NK-92 treated with Interleukin-12 subunit alpha and Interleukin-12 subunit beta, amount 100 ng/mL, for 24 hours (cell line): ENCODE measurements at regions not wholly inside any gene's neighbourhood (a gene's known extent, or its start where the extent isn't known, plus 50 kb on each side); places are given as distances from the start of the nearest gene placed in this dataset.

Experiments used
- DNase-seq: peaks from one replicate; lab custom pipeline; 2025; lab: John Stamatoyannopoulos, UW

GRCh38 chr6:105850261-105851112, 235.6 kb upstream of the PRDM1 start:
- DNase-seq: no peak

DNA sequence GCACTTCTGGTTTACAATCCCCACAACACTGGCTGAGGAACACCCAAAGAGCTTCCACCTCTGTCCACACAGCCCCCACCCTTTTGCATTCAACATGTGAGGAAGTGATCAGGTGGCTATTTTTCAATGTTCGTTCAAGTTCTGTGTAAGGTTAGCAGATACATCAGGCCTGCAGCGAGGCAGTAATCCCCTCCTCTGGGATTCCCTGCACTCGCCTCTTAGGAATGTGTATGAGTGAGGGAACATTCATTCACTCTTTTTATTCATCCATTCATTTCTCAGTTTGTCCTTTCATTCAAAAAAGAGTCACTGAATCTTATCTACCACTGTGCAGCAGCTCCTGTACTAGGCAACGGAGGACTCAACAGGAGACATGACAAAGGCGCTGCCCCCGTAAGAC, 236.4 kb upstream of the PRDM1 start:
- DNase-seq: no peak

DNA sequence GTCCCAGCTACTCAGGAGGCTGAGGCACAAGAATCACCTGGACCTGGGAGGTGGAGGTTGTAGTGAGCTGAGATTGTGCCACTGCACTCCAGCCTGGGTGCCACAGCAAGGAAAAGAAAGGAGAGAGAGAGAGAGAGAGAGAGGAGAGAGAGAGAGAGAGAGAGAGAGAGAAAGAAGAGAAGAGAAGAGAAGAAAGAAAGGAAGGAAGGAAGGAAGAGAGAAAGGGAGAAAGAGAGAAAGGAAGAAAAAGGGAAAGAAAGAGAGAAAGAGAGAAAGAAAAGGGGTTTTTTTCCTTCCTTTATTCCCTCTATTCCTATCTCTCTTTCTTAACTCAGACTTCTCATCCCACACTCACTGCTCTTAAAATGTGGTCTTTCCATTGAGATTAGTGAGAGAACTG, 238.7 kb upstream of the PRDM1 start:
- no peak for DNase-seq

DNA sequence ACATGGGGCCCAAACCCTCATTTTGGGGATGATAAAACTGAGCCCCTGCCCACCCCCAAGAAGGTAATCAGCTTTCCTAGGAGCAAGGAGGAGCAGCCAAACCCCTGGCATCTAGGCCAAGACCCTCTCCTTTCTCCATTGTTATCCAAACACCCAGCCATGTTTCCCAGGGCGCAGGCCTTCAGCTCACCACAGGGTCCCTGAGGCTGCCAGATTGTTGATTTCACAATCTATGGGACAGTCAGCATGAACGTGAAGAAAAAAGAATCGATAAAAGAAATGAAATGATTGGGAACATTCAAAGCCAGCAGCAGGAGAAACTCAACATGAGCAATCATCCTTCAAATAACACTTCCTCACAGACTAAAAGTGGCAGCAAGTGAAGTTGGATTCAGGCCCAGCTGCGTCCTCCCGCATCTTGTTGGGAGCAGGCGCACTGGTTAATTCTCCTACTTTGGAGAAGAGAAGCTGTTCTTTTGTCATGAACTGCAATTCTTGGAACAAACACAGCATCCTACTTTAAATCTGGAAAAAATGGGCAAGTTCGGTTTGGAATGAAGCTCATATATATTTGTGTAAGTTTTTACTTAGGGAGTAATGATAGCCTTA, 241.8 kb upstream of the PRDM1 start:
- DNase-seq: no peak

DNA sequence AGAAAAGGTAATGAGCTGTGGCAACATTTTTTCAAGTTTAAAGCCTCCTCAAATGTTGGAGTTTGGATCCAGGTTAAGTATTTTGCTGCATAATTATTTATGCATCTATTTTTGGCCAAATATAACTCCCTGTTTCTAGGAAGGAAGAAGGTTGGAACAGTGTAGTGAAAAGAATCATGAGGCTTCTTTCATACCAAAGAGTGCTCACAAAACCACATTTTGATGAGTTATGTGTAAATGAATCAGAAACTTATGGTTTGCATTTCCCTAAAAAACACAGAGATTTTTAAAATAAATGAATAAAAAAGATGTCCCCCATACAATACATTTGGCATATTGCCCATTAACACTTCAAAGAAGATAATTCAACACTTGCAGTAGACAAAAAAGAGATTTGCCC, 246.9 kb upstream of the PRDM1 start:
- no peak for DNase-seq

DNA sequence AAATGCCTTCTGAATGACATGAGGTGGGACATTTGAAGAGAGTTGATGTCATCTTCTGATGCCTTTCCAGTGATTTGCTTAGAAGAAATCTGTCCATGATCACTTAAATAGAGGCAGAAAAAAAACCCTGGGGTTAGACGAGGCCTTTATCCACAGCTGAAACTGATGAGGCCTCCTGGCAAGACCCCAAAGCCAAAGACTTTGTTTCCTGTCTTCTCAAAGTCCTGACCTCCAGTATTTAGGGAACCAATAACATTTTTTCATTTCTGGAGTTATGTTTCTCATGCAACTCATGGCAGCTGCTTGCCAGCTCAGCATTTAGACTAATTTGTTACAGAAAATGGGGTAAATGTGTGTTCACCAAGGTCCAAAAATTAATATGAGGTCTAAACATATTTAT, 248.0 kb upstream of the PRDM1 start:
- DNase-seq: no peak

DNA sequence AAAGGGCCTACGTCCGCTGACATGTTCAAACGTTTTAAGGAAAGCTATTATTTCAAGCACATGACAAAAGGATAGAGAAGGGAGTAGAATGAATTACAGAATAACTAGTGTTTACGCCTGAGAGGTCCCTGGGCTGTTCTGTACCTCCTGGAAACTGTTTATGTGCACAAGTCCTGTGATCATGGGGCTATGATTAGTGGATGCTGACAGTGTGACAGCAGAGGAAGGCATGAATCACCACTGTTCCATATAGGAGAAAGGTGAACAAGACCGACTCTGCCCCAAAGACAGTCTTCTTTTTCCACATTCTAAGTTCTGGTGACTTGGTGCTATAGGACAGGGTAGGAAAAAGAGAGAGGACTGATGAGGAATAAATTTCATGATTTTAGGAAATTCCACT, 249.2 kb upstream of the PRDM1 start:
- no peak for DNase-seq

- DNase-seq: no peak
Observed at GRCh38 chr6:105836379-105836778, 249.8 kb upstream of the PRDM1 start.

GRCh38 chr6:105835373-105835772, 250.8 kb upstream of the PRDM1 start:
- DNase-seq: no peak

DNA sequence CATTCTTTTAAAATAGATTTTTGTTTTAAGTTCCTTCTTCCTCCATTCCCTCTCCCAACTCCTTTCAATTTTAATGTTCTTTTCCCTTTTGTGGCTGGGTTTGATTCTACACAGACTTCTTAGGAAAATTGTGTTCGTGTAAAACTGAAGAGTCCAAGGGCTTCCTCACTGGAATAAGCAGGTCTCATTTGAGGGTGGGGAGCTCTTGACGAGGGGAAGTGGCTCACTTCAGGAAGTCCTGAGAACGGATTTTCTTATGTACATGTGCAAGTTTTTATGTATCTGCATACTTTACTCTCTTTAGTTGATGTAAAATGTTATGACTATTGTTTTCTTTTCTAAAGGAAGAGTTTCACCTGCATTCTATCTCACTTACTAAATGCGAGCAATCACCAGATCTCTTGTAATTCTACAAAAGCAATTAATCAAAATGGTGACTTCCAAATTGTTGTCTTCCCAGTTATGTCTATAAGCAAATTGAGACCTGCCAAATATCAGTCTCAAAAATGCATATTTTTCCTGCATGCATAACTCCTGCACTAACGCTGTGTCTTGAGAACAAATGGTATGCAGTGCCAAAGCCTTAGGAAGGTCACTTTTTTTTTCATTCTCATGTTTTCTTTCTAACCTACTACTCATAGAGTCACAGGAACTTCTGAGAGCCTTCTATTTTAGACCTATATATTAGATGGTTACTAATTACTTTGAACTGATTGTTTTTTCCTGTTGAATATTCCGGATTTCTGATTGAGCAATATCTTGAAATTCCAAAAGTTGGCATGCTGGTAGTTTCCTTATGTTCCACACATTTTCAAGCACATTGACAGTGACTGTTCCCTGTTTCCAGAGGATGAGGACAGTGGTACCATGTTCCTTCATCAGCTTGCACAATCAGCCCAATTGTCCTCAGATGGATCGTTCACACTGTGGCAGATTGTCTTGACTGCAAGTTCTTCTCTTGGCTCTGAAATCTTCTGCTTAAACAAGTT, 251.9 kb upstream of the PRDM1 start:
- no peak for DNase-seq

GRCh38 chr6:105832313-105832761, 253.8 kb upstream of the PRDM1 start:
- DNase-seq: no peak

DNA sequence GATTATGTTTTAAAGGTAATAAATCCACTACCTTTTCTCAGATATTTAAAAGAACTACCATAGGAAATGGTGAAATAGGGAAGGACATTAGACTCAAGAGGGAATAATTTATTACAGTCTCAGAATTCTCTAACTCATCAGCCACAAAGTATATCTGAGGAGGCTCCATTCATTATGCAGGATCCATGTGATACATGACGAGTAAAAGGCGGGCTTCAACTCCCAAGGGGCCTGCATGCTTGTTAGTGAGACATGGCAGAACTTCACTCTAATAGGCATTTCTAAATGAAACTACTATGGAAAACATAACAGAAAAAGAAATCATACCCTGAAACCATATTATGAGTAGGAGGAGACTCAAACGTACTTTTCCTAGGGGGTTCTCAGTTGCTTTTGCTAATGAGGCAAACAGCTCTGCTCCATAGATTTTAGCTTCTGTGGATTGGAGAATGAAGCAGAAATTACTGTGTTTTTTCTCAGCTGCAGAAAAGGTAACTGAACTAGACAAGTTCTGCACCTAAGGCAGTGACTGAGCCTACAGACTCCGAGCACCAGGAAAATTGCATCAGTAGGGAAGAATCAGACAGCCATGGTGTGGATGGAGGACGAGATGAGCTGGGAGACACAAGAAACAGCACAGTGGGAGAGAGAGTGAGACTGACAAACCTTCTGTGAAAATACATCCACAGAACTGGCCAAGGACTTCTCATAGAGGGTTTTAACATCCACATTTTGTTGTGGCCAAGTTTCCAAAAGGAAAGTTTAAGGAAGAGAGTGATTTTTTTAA, 254.6 kb upstream of the PRDM1 start:
- DNase-seq: no peak

DNA sequence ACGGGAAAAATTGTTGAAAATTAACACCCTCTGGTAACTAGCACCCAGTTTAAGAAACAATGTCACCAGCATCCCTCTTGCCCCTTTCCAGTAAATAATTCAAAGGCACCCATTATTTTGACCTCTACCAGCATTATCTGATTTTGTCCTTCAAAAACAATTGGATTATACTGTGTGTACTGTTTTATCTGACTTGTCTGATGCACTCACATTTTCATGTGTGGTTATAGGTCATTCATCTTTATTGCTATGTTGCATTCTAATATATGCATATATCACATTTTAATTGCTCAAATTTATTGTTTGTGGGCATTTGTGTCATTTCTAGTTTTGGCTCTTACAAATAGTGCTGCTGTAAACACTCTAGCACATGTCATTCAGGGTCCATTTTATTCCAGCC, 260.9 kb upstream of the PRDM1 start:
- no peak for DNase-seq

GRCh38 chr6:105824732-105825131, 261.4 kb upstream of the PRDM1 start:
- no peak for DNase-seq

- DNase-seq: no peak
Observed at GRCh38 chr6:105821777-105822176, 264.4 kb upstream of the PRDM1 start.

GRCh38 chr6:105821027-105821426, 265.1 kb upstream of the PRDM1 start:
- DNase-seq: no peak

GRCh38 chr6:105819745-105820144, 266.4 kb upstream of the PRDM1 start:
- no peak for DNase-seq

DNA sequence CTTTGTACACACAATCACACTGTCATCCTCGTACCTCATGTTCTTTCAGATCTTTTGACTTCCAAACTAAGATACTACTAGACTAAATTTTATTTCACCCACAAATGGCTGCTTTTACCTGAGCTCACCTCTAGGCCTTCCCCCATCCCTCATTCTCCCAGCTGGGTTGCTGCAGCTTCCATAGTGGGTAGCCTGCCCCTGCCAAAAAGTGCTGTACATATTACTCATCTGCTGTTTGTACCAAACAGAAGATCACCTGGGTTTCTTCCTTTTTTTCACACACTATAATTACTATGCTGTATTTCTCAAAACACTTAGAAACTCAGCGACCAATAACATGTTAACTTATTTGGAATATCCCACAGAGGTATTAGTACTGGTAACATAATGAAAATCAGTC, 267.6 kb upstream of the PRDM1 start:
- no peak for DNase-seq

DNA sequence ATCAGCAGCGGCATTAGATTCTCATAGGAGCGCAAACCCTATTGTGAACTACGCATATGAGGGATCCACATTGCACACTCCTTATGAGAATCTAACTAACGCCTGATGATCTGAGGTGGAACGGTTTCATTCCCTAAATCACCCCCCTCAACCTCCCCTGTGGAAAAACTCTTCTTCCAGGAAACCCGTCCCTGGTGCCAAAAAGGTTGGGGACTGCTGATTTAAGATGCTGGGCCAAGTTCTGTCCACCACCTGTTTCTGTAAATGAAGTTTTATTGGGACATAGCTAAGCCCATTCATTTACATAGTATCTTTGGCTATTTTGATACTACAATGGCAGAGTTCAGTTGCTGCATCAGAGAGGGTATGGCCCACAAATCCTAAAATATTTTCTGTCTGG, 268.2 kb upstream of the PRDM1 start:
- DNase-seq: no peak

- DNase-seq: no peak
Observed at GRCh38 chr6:105817370-105817769, 268.8 kb upstream of the PRDM1 start.

DNA sequence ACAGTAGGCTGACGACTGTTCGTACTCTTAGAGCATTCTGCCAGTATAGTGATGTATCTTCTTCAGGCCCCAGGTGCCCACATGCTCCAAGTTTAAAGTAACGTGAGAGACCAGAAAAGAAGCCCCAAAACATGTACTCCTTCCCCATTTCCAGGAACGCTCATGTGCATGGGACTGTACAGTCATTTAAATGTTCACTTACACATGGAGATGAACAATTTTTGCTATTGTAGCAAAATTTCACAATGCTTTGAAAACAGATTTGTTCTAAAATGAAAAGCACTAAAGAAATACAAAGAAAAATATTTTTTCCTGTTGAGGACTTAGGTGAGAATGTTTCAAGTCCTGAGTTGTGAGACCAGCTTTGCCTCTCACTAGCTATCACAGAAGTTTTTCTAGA, 269.3 kb upstream of the PRDM1 start:
- DNase-seq: no peak
